Uterus (tissue), 2 donors: ENCODE measurements at regions not wholly inside any gene's neighbourhood (a gene's known extent, or its start where the extent isn't known, plus 50 kb on each side); places are given as distances from the start of the nearest gene placed in this dataset.

Source experiments
- CTCF ChIP-seq, 4 experiments: fragments of 200-600 bp in 2 of 4; fragments of 450-650 bp in 2 of 4; sonication (generic) in 2 of 4; IDR thresholded peaks; one replicate each; pipeline ENCODE4 v1.5.1; 2016 to 2019; ENCODE audit warnings: antibody characterized with exemption in 4 of 4, mild to moderate bottlenecking in 2 of 4, moderate library complexity in 1 of 4
- POLR2A ChIP-seq, 2 donors: fragments of 450-650 bp; IDR thresholded peaks; one replicate each; pipeline ENCODE4 v1.6.1; 2016; ENCODE audit warnings: antibody characterized with exemption in 2 of 2, mild to moderate bottlenecking in 1 of 2, moderate library complexity in 1 of 2

- TF ChIP-seq POLR2A (IDR thresholded peaks at IDR 0.05) (no peak), CTCF (IDR thresholded peaks at IDR 0.05) (no peak)
Observed at GRCh38 chr14:101507836-101508150, 53.5 kb upstream of the DIO3 start.
